ENCODE measurements at regions not wholly inside any gene's neighbourhood (a gene's known extent, or its start where the extent isn't known, plus 50 kb on each side); places are given as distances from the start of the nearest gene placed in this dataset.
"Not testable (repeated sequence)": the region's sequence is repeated elsewhere in the genome, so short reads cannot be mapped to it uniquely, and the experiment has no call there.

DNA sequence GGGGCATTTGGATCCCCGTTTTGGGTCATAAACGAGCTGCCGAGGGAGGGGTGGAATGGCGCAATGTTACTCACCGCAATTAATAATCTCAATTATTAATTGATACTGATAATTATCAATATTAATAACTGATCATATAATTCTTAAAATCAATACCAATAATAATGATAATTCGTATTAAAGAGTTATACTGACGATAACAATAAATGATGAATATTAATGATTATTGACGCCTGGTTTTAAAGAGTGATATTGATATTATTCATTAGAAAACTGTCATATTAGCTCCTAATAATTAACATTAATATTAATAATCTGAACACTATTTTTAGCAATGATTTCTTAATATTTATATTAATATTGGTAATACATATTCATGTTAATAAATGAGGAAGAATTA, 92.4 kb downstream of the OTOP1 start:
- not testable (repeated sequence) for TF ChIP-seq PML (IDR thresholded peaks at IDR 0.05; ENCODE audit: low read length); POLR2AphosphoS5 (IDR thresholded peaks at IDR 0.05; ENCODE audit: low read length); EZH2 (IDR thresholded peaks at IDR 0.05; ENCODE audit: borderline replicate concordance, control insufficient read depth, low read depth, low read length); SIN3A (IDR thresholded peaks at IDR 0.05; ENCODE audit: low read depth, low read length); POLR2A (IDR thresholded peaks at IDR 0.05; ENCODE audit: low read depth, low read length)
- TF ChIP-seq, protein P1, sequence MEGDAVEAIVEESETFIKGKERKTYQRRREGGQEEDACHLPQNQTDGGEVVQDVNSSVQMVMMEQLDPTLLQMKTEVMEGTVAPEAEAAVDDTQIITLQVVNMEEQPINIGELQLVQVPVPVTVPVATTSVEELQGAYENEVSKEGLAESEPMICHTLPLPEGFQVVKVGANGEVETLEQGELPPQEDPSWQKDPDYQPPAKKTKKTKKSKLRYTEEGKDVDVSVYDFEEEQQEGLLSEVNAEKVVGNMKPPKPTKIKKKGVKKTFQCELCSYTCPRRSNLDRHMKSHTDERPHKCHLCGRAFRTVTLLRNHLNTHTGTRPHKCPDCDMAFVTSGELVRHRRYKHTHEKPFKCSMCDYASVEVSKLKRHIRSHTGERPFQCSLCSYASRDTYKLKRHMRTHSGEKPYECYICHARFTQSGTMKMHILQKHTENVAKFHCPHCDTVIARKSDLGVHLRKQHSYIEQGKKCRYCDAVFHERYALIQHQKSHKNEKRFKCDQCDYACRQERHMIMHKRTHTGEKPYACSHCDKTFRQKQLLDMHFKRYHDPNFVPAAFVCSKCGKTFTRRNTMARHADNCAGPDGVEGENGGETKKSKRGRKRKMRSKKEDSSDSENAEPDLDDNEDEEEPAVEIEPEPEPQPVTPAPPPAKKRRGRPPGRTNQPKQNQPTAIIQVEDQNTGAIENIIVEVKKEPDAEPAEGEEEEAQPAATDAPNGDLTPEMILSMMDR (IDR thresholded peaks at IDR 0.05 in 2 of 3, conservative IDR thresholded peaks at IDR 0.05 in 1 of 3; ENCODE audit: control insufficient read depth in 2 of 3, extremely low read depth in 1 of 3, insufficient read depth in 1 of 3, low read depth in 3 of 3, low read length in 3 of 3): not testable (repeated sequence)
- TF ChIP-seq, protein P2, sequence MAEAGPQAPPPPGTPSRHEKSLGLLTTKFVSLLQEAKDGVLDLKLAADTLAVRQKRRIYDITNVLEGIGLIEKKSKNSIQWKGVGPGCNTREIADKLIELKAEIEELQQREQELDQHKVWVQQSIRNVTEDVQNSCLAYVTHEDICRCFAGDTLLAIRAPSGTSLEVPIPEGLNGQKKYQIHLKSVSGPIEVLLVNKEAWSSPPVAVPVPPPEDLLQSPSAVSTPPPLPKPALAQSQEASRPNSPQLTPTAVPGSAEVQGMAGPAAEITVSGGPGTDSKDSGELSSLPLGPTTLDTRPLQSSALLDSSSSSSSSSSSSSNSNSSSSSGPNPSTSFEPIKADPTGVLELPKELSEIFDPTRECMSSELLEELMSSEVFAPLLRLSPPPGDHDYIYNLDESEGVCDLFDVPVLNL (IDR thresholded peaks at IDR 0.05; ENCODE audit: low read depth, low read length): not testable (repeated sequence)

Measured in GM12878 (cell line).